HG03565 (cell line): ENCODE measurements at regions not wholly inside any gene's neighbourhood (a gene's known extent, or its start where the extent isn't known, plus 50 kb on each side); places are given as distances from the start of the nearest gene placed in this dataset.
A peak's percentile ranks its signal among the peaks of the same experiment; 100 is the strongest.

Source experiments
- ATAC-seq: cut with Tn5 transposase; IDR thresholded peaks from one replicate; pipeline ENCODE4 v1.9.1; 2021; ENCODE audit warnings: mild to moderate bottlenecking, moderate library complexity; ENCODE audit not compliant: unreplicated experiment

DNA sequence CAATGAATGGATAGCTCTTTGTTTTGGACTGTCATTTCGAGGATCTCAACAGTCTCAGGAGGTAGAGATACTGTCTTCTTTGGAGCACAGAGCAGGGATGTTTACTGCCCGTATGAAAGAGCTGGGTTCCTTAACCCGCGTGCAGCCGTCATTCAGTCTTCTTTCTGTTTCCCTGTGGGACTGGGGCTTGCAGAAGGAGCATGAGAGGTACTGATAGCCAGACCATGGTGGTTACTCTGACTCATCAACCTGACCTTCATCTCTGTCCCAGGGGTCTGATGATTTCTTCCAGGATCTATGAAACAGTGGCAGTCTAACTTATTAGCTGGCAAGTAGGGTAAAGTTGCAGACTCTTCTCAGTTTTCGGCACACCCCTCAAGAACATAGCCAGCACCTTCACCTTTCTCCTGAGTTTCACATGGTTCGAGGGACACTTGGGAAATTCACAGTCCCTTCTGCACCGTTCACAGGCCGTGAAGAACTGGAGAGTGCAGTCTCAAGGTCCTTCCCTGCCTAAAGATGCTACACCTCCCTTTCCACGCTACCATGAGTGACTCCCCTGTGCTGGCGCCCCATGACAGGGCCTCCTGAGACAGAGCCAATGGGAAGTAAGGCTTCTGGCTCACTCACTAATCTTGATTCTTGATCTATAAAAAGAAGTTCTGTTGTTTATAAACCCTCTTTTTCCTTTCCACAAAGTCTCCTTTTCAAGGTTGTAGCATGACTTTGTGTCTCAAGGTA lies 226.2 kb downstream of the MC4R start:
- ATAC-seq = peak; percentile 75

DNA sequence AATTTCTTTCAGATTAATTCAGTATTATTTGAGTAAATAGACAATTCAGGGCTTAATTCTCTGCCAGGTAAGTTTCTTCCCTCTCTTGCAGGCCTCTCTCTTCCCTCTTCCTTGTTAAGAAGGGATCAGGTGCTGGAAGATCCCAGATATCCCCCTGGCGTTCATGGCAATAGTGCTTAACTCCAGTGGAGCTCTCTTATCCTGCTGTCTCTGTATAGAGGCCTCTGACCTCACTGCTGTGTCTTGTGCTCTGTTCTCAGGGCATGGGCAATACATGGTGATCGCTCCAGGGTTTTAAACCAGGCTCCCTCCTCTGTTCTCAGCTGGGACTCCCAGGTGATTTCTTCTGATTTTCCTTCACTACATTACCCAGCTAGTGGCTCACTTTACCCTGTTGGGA lies 226.8 kb downstream of the MC4R start:
- ATAC-seq = no peak

DNA sequence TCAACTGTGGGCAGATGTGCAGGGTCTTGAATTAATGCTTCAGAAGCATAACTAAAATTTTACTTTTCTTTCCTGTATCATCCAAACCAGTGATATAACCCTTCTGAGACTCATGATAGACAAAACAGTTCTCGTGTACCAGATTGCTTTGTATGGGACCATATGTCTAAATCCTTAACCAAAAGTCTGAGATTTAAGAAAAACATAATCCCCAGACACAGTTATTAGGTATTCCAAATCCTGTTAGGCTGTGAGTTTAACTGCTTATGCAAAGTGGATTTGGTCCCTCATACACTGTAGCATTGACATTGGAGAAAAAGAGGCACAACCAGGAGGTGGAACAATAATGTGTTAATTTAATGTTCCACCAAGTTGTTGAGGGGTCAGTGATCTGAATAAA lies 235.0 kb downstream of the PMAIP1 start:
- ATAC-seq = no peak

DNA sequence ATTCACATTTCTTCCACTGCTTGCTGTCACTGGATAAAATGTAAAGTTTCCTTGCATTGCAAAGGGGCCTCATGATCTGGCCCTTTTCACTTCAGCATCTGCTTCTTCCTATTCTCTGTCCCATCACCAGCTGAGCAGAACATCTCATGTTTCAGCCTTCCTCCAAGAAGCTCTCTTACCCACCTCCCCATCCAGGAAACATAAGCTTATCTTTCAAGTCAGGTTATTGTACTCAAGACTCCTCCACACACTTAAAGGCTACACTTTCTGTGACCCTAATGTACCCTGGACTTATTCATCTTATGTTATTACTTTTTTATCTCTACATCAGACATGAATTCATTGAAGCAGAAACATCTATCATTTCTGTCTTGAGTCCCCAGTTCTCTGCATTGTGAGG lies 230.5 kb downstream of the PMAIP1 start:
- ATAC-seq = no peak

DNA sequence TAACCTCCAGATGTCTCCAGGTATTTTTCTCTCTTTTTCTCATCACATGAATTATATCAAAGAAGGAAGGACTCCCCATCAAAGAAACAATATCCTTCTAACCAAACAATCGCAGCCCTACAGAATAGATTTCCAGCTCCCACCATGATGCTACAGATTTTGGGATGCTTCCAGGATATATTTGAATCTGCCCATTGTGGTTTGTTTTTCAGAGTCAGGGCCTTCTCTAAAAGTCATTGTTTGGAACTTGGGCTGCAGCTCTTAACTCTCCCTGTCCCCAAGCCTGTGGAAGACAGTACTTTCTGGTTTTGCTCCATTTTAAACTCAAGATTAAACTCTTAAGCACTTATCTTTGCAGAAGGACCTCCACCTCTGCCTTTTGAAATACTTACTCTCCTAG lies 223.2 kb downstream of the PMAIP1 start:
- ATAC-seq = no peak

DNA sequence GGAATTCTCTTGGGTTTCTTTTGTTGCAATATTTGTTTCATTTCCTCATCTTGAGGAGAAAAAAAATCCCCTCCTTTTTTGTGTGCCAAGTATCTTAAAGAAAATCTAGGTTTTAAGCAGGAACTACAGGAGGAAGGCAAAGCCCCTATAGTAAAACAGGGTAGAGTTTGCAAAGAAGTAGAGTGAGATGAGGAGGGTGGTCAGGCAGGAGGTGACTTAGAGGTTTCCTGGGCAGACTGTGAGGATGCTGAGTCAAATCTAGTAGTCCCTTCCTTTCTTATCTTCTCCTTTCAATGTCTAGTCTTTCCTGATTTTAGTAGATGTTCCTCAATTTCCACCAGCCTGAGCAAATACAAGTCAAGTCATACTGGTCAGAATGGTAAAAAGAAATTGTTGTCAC lies 222.5 kb downstream of the PMAIP1 start:
- ATAC-seq = no peak

DNA sequence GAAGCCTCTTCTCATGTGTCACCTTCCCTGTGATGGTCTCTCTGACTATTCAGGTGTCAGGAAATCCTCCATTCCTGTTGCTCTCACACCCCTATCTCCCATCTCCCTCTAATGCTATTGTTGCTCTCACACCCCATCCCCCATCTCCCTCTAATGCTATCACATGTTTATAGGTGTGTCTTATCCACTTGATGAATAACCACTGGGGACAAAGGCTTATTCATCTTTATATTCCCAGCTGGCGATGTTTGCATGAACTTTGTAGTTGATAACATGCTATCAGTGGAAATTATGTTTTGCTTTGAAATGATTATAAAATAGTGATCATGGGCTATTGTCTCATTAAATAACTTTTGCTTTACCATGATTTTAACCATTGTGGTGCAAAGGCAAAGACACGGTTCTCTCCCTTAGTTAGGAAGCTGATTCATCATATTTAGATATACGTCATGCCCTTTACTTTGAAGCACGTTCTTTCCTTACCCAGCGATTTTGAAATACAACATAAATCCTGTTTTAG lies 220.5 kb downstream of the PMAIP1 start:
- ATAC-seq = no peak

DNA sequence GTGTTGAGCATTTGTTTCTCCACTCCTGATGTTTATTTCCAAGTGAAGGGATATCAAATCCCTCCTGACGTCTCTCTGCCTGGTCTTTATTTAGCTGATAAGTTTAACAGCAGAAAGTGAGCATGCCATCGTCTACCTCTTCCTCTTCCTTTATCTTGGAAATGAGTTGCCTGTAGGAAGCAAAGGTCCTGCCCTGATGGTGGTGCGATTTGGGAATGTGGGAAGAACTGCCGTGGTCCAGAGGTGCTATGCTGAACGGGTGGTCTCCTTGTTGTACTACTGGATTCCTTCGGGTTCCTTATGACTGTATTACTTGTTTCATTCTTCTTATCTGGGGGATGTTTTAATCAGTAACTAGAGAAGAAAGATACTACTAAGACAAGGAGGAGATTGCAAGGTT lies 217.5 kb downstream of the PMAIP1 start:
- ATAC-seq = no peak

DNA sequence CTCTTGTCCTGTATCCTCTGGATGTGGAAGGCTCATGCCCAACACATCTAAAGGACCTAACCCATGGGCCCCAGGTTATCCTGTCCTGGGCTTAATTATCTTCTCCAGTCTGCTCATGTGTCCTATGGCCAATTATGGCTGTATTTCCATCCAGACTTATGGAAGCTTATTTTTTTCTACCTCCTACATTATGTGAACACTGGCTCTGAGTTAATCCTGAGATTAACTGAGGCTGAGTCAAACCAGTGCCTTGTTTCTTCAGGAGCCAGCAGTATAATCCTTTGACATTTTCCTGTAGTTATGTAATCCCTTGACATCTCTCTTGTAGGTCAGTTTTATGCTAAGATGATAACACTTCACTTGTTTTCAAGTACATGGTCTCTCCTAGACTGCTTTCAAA lies 213.6 kb downstream of the PMAIP1 start:
- no peak for ATAC-seq

DNA sequence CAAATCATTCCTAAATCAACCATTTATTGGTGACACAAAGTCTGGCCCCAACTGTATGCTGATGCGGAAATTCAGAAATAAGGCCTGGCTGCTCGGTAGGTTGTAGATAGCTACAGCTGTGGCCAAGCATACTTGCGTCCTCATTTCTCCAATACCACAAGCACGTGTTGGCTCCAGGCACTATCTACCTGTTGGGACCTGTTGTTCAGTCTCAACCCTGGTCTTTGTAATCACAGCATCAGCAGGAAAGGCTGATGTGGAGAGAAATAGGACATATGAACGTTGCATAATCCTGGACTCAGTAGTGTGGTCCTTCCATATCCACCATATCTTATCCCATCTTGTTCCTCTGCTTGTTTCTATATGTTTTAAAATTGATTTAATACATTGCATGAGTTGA lies 212.6 kb downstream of the PMAIP1 start:
- no peak for ATAC-seq

DNA sequence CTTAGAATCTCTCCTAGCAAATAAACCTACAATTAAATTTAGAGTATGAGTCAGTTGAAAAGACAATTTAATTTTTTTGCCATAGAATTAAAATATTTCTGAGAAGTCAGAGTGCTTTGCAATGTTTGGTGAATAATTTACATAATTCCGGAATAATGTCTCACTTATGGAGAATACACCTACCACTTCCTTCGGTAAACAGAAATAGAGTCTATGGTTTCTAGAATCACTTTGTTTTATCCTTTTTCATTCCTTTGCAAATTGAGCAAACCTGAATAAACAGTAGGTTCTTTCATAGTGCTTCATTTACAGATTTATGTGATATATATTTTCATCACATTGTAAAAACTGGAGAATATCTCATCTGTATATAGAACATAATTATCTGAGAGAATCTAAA lies 211.7 kb downstream of the PMAIP1 start:
- no peak for ATAC-seq

DNA sequence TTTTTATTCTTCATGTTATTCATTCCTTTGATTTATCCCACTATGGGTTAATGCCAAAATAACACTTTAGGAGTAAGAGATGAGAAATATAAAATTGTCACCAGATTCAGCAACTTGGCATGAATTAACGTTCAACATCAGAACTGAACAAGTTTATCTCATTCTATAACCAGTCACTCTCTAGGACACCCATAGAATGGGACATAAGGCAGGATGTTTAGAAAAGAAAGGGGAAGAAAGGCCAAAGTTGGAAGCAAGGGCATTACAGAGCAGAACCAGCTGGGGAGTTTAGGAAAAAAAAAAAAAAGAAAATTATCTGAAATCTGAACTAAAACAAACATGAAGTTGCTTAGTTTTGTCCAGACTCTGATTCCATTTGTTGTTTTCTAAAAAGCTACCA lies 211.0 kb downstream of the PMAIP1 start:
- no peak for ATAC-seq

DNA sequence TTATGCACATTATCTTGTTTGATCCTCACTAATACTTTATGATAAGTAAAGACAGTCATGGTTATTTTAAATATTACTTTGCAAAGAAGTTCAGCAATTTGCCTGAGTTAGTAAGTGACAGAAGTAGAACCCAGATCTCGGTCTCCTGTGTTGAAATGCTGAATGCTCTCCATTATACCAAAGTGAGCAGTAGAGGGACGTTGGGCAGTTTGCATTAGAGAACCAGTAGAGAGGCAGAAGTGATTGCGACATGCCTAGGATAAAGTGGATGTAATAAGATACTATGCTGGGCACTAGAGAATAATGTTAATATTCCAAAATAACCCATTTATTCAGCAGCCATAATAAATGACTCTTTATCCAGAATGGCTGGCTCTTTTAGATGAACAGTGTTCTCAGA lies 201.0 kb downstream of the PMAIP1 start:
- ATAC-seq = no peak

DNA sequence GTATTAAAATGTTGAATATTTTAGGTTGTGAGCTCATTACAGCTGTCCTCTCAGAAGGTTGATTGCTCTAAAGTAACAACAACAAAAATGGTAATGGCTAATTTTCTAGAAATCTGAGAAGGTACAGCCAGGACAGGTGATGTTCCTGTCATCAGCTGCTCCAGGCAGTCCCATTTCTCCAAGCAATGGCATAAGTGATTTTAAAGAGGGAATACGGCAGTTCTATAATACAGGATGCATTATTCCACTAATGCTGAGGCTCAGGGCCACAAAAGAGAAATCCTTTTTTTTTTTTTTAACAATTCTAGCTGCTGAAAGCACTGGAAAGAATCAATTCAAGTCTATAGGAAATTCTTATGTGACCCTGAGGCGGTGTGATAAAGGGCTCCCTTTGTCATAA lies 199.9 kb downstream of the PMAIP1 start:
- no peak for ATAC-seq

DNA sequence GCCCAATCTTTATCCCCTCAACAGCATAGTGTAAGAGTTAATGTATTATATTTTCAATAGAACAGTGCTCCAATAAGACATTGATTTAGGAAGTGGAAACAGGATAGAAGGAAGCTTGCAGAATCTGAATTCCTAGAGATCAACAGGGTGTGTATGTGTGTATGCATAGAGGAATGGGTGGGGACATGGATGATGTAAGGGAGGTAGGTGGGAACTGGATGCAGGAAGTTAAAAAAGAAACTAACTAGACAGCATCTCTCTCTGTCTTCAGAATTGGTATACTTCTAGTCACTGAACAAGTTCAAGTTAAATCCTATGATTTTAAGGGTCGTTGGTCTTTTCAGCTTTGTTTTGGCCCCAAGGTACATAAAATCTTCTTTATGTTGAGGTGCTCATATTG lies 196.6 kb downstream of the PMAIP1 start:
- no peak for ATAC-seq

DNA sequence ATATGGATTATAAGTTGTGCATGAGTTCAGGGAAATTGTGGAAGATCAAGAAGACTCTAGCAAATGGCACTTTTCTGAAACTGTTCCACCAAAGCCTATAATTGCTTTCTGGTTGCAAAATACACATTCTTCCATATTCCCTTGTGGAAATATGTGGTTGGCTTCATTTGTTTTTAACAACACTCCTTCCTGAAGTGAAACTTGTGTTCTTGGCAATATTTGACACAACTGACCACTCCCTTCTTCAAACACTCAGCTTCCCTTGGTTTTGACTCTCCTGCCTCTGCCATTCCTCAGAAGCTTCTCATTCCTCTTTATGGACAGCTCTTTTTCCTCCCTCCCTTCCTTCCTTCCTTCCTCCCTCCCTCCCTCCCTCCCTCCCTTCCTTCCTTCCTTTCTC lies 192.3 kb downstream of the PMAIP1 start:
- ATAC-seq = no peak

DNA sequence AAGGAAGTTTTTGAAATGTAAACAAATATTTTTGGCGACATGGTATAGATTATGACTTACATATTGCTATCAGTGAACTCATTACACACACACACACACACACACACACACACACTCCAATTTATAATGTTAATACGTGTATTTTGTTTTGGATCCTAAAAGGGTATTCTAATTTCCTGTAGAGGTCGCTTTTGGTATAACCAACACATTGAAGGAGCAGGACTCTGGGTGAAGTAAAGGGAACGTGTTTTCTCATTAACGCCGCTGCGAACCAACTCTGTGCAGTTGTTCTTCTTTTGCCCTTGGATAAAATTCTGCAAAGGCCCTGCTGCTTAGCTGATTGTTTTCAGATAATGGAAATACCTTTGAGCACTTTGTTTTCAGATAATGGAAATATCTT lies 190.4 kb downstream of the PMAIP1 start:
- ATAC-seq = no peak

DNA sequence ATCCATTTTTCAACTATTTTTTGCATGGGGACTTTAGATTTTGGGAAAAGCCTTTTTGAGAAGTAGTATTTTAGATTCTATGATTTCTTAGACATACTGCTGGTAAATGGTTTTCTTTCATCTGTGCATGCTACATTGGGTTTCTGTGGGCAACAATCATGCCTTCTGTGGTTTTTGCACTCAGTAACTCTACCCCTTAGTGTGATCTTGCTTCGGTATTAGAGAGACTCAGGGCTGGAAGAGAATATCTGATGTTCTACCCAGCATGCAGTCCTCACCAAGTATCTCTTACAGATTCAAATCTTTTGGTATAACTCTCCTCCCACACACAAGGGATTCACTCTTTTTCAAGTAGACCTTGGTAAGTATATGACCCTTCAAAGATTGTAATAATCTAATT lies 183.0 kb downstream of the PMAIP1 start:
- ATAC-seq = no peak

DNA sequence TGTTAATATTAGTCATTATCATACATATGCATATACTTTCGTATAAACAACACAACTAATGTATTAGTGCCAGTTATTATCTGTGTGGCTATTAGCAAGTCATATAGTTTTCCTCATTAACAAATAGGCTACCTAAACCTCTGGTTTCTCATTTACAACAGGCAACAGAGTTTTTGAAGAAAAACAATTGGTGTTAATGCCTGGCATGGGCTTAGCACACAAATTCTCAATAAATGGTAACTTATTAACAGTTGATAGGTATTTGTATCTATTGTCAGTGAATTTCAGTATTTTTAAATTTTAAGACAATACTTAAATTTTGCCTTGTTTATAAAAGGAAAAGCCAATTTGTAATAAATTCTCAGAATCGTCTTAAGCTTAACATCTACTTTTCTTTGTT lies 182.5 kb downstream of the PMAIP1 start:
- ATAC-seq = no peak

DNA sequence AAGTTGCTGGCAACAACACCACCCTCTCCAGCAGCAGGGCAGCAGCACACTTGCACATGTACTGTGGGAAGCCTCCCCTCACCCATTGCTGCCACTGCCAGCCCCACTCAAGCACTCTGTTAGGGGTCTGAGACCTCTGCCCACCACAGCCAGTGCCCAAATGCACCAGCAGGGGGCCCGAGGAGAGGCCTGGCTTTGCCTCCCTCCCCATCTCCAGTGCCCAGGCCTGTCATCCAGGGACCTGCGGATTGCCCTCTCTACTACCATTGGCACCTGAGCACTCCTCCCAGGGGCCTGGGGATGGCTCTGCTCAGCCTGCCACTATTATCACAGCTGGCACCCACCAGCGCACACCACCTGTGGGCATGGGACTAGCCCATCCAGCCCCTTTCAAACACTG lies 175.7 kb downstream of the PMAIP1 start:
- no peak for ATAC-seq

DNA sequence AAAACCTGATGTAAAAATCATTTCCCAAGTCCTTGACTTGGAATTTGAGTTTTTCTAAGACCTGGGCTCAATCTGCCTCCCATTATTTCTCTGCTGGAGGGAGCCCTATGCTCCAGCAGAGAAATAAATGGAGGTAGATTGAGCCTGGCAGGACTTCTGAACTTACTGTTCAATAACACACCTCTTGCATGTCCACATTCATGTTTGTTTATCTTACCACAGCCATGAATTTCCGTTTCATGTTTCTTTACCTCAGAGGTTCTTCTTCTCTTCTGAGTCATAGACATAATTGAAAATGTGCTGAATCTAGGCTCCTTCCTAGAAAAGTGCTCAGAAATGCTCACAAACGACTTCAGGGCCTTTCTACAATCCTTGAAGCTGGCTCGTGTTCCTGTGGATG lies 170.8 kb downstream of the PMAIP1 start:
- no peak for ATAC-seq

DNA sequence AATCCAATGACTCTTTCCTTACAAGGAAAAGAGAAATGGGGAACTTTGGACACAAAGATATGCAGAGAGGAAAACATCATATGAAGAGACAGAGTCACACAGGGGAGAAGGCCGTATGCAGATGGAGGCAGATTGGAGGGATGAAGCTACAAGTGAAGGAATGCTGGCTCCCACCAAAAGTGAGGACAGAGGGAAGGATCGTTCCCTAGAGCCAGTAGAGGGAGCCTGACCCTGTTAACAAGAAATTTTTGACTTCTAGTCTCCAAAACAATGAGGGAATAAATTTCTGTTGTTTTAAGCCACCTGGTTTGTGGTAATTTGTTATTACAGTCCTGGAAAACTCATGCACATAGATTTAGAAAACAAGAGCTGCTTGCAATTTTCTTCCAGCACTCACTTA lies 169.3 kb downstream of the PMAIP1 start:
- no peak for ATAC-seq
